ENCODE measurements at regions not wholly inside any gene's neighbourhood (a gene's known extent, or its start where the extent isn't known, plus 50 kb on each side); places are given as distances from the start of the nearest gene placed in this dataset.

DNA sequence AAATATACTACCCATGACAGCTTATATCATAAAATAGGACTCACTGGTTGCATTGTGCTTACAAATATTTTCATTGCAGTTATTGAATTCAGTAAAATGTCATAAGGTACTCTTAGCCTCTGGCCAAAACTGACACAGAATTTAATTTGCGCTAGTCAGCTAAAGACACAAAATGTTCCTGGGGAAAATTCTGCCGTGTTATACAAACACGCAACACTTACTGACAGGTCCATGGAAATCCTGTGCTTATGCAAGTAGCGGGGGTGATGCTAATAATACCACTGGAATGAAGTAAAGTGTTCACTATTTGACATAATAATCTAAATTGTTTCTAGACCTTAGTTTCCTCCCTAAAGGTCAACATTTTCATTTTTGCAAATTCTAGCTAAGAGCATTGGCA lies 354.4 kb upstream of the RSPO3 start:
- no peak for ATAC-seq

DNA sequence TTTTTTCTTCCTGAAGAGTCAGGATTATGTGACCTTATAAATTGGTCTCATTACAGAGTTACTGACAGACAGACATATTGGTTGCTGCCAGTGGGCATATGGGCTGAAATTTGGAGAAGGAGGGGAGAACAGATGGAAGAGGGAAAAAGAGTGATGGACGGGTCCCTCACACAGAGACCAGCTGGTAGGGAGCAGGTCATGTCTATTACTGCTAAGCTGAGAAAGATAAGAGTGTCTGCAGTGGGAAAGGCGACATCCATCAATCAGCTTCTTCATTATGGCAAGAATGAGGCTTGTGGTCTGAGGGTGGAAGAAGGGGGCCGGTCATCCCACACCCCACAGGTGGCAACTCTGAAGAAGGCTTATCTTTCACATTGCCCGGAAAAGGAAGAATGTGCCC lies 353.8 kb upstream of the RSPO3 start:
- ATAC-seq = no peak

DNA sequence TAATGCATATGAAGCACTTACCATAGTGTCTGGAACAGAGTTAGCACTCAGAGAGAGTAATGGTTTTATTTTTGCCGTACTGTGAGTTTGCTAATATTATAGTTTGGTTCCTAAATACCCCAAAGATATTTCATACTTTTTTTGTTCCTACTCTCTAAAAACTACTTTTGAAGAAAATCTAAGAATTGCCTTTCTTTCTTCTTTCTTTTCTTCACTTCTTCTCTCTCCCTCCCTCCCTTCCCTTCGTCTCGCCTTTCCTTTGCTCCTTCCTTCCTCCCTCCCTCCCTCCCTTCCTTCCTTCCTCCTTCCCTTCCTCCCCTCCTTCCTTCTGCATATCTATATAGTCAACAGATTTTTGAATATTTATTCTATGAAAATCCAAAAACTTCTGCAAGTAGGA lies 351.7 kb upstream of the RSPO3 start:
- no peak for ATAC-seq

DNA sequence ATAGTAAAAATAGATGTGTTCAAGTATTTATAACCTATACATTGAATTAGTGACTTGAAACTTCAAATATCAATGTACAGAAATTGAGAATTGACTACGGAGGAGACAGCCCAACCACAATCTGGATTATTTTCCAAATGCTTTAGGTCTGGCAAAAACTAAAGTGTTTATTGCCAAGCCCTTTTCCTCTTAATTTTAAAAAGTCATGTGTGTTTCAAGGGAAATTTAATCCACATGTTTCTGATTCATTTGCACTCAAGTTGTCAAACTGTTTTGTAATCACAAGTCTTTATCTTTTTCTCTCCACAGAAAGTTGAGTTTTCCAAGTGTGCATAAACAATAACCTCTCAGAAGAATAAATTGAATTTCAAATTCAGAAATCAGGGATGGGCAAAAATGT lies 350.8 kb upstream of the RSPO3 start:
- no peak for ATAC-seq

DNA sequence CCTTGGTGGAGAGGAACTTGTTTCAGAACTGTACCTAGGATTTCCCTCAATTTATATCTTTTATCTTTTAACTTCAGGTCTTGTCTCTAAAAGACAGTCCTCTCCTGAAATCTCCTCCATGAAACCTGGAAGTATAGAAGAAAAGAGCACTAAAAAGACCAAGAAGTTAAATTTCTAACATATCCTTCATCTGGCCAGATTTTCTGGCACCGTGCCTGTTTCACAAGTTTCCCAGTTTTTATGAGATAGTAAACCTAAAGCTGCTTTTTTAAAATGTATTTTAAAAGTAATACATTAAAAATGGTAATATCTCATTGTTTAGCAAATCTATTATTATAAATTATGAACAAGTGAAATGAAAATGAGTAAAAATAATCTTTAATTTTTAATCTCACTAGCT lies 348.3 kb upstream of the RSPO3 start:
- no peak for ATAC-seq

DNA sequence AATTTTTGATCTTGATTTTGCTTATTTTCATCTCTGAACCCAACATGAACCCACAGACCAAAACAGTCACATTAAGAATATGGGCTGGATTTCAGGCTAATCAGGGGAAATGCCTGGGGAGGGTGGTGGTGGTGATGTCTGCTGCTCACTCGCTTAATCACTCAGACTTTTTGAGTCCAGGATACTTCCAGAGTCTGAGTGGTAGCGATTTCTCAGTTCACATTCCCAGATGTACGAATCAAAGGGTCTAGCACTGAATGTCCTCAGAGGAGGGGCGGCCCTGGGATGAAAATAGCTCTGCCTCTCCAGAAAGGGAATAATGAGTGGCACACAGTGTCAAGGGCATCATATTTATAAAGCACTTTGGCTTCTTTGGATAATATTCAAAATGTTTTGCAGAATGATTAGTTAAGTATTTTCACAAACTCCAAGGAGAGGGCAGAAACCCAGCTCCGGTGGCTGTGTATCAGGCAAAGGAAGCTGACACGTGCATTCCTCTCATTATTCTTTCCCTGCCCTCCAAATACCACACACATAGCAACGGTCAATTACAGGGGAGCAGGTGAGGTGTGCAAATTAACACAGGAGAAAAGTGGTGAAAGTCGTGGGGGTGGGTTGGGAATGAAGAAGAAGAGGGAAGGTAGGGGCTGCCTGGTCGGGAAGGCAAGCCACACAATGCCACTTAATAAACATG lies 345.2 kb upstream of the RSPO3 start:
- ATAC-seq = no peak

DNA sequence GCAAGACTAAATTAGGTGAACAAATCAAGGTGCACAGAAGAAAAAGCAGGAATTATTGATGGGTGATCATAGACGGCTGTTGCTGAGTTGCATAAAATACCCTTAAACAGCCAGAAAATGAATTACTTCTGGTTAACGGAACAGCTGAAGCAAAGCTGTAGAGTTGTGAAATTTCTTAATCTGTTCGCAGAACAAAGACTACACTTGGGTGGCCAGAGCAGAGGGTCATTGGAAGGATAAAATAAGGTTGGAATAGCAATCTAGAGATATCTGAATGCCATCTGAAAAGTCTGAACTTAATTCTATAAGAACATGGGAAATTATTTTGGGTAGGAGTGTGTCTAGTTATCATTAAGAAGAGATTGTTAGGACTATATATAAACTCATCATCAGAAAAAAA lies 339.1 kb upstream of the RSPO3 start:
- no peak for ATAC-seq

DNA sequence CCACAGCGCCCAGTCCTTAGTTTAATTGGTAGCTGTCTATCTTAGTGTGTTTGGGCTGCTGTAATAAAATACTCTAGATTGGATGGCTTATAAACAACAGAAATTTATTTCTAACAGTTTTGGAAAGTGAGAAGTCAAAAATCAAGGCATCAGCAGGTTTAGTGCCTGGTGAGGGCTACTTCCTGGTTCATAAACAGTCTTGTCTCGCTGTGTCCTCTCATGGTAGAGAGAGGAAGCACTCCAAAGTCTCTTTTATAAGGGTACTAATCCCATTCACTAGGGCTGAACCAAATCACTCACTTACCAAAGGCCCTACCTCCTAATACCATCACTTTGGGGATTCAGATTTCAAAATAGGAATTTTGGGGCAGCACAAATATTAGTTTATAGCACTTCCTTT lies 336.9 kb upstream of the RSPO3 start:
- ATAC-seq = no peak

DNA sequence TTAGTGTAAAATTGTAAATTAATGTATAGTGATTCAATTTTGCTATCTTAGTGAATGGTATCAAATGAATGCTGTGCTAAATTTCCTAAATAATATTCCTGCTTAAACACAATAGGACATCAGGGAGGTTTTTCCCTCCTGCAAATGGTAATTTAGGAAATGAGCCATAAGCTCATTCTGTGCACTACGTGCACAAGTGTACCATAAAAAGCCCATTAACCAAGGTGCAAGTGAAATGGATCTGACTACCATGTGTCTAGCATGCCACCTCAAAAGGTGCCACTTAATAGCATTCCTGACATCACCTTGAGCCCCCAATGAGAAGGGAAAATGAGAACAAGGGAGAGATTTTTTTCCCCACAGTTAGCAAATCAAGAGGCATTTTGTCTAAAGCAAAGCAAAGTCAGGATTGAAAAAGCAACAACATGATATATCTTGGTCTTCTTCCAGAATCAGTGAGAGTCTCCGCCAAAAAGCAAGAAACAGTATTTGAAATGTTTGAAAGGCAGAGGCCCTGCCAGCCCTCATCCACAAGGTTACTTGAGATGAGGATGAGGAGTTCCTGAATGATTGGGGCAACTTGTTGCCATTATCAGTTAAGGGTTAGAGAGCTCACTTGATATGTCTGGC lies 334.2 kb upstream of the RSPO3 start:
- no peak for ATAC-seq

DNA sequence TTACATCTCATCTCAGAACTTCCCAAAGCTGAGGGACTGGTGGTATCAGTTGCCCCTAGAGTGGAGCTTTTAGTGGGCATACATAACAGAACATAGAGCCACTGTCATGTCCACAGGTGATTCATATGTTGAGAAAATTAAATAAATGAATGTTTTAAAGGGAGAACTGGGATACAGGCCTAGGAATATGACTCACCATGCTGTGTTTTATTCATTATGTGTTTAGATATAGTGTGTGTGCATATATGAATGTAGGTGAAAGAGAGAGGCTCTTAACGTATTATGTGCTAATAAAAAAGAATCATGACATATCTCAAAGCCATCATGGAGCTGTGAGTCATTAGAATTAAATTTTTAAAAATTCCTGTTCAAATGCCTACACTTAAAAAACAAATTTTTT lies 332.2 kb upstream of the RSPO3 start:
- no peak for ATAC-seq

DNA sequence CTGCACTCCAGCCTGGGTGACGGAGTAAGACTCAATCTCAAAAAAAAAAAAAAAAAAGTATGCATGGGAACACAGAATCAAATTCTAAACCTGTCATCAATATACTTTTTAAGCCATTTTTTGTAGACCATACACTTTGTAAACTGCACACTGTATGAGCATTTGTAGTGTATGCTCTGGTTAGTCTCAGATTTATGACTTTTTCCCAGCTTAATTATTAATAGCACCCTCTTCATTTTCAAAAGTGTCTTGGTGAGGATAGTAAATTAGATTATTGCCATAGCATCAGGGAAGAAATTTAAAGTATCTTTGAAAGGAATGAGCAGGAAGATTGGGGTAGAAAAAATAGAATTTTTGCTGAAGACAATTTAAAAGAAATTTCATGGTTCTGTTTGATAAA lies 330.8 kb upstream of the RSPO3 start:
- ATAC-seq = no peak

DNA sequence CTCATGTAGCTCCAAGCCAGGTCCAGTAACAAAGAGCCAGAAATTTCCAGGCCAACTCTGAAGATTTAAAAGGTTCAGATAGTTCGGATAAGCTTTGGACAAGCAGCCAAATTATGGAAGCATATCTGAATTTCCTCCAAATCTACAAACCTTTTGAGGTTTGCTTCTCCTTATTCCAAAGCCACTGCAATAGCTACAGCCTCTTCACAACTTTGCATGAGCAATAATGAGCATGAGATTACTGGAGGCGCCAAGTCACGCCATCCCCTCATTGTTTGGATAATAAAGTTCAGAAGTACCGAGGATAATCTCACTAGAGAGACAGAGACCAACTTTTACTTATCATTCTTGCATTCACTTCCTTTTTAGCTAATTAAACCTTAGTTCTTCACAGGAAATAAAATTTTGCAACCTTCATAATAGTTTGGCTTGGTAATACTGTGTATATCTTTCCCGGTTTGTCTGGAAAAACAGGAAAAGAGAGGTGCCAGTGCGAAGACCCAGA lies 329.6 kb upstream of the RSPO3 start:
- ATAC-seq = no peak

DNA sequence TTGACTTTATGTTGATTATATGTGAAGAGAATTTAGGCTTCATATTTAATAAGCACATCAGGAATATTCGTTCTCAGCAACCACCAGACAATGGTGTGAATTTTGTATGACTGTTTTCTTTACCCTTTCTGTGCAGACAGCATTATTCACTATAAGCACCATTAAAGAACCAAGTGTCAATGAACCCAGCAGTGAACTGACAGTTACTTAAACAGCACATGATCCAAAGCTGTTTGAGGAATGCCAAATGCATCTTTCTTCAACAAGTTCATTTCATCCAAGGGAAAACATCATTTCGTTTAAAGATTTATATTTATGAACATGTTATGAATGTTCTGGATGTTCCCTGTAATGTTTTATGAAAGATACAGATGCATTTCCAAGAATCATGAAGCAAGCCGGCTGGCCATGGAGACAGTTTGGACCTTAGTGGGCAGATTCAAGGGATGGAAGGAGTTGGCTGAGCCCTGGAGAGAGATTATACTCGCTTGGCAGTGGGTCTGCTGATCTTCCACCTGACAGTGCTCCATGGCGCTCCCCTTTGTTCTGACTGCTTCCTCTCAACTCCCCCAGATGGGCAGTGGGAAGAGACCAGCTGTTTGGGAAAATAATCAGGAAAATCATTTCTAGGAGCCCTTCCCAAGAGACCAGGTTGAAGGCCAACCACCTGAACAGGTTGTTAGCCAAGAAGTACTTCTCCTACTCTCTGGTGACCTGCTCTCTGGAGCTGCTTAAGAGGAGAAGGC lies 326.0 kb upstream of the RSPO3 start:
- no peak for ATAC-seq

DNA sequence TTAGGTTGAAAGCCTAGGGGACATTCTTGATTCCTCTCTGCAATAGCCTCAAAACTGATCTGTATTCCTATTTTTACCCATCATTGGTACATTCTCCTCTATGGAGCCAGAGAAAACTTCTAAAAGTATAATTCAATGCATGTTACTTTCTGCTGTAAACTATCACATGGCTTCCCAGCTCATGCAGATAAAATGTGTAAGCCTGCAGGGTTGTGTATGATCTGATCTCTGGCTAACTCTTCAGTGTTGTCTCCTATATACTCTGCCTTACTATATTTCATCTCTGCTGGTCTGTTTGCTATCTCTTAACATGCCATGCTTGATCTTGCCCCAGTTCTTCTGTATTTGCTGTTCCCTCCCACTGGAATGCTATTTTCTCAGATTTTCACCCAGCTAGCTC lies 323.3 kb upstream of the RSPO3 start:
- ATAC-seq = no peak

DNA sequence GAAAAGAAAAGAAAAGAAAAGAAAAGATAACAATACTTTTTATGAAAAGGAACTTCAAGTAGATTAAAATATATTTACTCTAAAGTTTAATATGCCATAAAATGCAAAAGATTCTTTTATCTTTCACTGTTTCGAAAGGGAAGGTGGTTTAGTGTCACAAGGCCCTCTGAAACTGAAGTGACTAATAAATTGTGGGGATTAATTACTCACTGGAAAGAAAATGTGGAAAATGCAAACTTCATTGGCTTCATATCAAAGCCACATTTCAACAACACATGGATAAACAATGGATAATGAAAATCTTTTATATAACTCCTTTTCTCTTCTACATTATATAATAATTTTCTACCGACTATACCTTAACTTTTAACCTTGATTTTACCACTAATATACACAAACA lies 320.5 kb upstream of the RSPO3 start:
- ATAC-seq = no peak

DNA sequence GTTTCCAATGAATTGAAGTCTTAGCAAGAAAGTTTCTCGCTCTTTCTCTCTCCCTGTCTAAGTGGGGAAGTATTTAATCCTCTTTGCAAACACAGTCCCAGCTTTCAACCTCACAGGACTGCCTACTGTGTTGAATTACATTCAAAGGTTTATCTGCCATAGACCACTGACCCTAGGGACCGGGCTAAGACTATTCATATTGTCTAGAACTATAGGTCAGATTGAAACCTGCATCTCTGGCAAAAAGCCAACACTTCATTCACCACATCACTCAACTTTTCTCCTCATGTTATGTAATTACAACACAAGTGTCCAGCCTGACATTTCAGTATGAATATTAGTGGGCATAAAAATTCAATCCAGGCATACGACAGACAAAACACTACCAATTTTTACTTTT lies 314.7 kb upstream of the RSPO3 start:
- ATAC-seq = no peak

DNA sequence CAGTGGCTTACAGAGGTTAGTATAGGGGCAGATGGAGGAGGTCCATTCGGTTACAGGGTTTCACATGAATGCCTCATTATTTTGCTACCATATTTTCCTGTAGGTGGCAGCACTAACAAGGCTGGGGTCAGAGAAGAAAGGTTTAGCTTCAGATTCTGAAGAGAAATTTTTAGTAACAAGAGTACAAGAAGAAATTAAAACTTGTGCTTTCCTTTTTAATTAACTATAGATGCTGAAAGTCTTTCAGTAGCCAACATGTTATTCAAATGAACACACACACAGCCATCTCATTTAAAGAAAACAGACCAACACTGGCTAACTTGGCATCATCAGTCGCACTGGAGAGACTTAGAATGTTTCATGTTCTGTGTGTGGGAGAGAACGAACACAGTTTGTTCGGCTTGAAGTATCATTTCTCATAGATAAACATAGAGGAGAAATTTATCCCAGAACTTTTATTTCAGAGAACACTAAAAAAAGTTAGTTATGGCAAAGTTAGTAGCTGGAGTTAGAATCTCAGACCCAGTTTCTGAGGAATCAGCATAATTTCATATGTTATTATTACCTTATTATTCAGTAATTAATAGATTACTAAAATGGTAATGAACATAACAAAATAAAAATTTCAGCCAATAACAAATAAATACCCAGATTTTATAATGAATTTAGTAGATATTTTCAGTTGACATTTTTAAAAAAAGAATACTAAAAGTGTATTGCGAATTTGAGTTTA lies 314.0 kb upstream of the RSPO3 start:
- no peak for ATAC-seq

DNA sequence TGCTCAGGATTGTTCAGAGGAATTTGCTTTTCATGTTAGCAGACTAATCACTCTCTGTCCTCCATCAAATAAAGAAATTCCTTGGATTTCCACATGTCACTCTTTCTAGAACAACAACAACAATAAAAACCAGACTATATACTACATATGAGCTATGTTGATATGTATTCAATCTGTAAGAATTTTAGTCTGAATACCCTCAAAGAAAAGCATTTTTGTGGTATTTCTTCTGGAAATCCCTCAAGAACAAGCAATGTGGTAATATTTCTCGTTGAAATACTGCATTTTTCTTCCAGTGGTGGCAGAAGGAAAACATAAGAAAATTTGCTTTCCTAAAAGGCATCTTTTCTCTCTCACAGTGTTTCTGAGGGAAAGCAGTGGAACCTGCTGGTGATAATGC lies 312.6 kb upstream of the RSPO3 start:
- ATAC-seq = no peak

DNA sequence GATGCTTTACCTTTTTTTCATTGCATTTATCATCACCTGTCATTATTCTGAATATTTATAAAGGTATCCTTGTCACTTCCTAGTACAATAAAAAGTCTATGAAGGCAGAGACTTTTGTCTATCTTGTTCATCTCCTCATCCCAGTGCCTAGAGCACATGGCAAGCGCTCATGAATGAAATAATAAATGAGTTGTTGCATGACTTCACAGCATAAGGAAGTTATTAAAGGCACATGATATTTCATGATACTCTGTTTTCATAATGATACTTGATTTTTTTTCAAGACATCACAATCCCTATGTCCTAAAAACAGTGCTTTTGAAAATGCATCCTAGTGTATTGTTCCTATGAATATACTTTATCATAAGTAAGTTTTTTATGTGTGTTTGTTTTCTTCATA lies 310.6 kb upstream of the RSPO3 start:
- ATAC-seq = no peak

DNA sequence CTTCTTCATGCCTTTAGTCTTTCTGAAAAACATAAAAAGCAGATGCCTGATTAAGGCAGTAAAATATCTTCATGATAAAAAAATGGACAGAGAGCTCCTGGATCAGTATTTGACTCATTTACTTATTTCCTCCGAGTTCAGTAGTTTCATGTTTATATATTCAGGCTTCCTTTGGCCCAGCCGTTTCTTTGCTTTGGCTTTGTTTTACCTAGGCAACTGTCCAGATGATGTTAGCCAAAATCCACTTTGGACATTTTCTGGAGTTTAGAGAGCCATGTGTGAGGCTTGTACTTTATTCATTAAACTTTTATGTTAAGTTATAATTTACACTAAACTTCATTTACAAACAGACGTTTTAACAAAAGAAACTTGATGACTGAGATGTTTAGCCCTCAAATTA lies 307.1 kb upstream of the RSPO3 start:
- no peak for ATAC-seq

DNA sequence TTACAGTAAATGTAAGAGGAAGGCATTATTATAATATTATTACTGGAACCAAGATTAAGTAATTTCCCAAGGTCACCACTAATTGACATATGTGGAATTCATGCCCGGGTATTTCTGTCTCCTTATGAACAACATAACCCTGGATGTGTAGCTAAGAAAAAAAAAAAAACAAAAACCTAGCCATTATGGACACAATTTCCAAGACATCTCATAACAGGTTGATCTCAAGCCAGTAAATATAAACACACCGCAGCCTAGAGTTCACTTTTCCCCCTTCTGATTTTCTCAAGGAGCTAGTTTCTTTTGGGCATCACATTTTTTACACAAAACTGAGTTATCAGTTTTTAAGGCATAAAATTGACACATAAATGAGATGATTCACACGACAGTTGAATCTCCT lies 306.5 kb upstream of the RSPO3 start:
- no peak for ATAC-seq

DNA sequence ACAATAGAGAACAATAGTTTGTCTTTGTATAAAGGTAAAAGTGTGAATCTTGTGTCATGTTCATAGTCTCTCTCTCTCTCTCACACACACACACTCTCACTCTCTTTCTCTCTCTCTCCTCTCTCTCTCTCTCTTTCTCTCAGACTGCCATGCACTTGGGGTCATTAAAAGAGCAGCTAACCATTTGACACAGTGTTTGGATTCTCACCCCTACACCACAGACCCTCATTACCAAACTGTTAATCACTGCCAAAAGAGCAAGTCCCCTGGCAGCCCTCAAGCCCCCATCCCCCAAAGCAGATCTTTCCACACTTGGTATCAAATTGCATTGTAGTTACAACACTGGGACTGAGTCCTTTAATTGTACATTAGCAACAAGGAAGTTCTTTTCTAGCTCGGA lies 305.8 kb upstream of the RSPO3 start:
- no peak for ATAC-seq

DNA sequence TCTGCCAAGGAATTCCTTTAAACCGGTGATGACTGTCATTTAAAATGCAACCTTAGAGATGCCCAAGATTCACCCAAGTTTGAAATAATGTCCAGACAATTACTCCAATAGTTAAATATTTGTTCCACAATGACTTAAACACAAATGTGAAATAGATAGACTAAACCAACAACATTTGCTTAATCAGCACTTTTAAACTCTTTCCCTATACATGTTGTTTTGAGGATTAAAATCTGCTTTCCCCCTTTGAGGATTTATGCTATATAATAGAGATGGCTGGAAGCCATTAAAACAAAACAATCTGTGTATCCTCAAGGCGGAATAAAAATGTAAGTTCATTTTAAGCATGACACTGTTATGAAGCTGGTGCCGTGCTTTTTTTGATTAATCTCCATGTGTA lies 297.8 kb upstream of the RSPO3 start:
- ATAC-seq = no peak

All from esophagus mucosa (tissue), 1 donor.